ENCODE measurements at regions not wholly inside any gene's neighbourhood (a gene's known extent, or its start where the extent isn't known, plus 50 kb on each side); places are given as distances from the start of the nearest gene placed in this dataset.

DNA sequence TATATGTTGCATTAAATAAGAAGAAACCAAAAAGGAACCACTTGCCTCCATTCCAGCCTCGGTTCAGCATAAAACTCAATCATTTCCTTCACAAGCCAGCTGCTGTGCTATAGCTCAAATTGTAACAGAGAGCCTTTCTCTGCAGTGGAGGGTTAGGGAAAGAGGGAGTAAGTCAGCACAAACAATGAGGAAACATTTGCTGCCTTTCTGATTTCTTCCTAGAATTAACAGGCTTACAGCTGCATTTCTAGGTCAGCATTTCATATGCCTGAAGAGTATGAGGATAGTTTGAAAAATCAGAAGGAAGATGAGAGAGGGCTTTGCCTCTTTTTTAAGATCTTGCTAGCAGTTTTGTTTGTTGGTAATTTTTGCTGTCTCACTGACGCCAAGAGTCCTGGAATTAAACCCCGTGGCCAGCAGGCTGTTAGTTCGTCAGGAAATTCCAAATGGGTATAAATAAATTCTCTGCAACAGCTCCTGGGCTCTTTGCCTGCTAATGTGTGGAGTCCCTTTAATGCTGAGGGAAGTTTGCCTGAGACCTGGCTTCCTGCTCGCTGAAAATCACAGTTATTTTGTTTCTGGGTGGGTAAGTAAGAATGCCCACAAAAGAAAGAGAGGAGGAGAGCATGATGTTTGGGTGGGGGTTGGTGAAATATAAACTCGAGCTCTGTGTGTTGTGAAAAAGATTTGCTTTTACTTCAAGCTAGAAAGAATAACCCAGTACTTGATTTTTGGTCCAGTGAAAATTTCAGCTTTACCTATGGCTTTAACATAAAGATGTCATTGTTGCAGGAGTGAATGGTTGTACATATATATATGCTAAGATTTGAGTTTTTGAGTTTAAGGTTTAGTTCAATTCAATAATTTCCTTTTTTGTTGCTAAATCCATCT is 148.1 kb upstream of the DMRT1 start:
- DNase-seq (ENCODE audit: low read depth in 2 of 2), result no peak

DNA sequence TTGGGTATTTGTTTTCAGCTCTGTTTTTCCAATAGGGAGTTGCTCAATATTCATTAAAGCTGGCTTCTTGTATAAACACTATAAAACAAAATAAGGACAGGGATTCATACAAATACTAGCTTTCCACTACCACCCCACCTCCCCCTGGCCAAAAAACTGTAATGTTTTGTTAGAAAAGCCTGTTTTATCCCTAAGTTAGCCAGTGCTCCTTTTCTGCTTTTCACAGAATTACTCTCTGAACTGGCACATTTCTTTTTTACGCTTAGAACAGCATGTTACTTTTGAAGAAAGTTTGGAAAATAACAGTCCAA is 147.4 kb upstream of the DMRT1 start:
- DNase-seq (ENCODE audit: low read depth in 2 of 2), result no peak

GRCh38 chr9:694403-695154 is 146.9 kb upstream of the DMRT1 start:
- DNase-seq (ENCODE audit: low read depth in 2 of 2), result no peak

GRCh38 chr9:695252-695651 is 146.2 kb upstream of the DMRT1 start:
- DNase-seq (ENCODE audit: low read depth in 2 of 2), result no peak

DNA sequence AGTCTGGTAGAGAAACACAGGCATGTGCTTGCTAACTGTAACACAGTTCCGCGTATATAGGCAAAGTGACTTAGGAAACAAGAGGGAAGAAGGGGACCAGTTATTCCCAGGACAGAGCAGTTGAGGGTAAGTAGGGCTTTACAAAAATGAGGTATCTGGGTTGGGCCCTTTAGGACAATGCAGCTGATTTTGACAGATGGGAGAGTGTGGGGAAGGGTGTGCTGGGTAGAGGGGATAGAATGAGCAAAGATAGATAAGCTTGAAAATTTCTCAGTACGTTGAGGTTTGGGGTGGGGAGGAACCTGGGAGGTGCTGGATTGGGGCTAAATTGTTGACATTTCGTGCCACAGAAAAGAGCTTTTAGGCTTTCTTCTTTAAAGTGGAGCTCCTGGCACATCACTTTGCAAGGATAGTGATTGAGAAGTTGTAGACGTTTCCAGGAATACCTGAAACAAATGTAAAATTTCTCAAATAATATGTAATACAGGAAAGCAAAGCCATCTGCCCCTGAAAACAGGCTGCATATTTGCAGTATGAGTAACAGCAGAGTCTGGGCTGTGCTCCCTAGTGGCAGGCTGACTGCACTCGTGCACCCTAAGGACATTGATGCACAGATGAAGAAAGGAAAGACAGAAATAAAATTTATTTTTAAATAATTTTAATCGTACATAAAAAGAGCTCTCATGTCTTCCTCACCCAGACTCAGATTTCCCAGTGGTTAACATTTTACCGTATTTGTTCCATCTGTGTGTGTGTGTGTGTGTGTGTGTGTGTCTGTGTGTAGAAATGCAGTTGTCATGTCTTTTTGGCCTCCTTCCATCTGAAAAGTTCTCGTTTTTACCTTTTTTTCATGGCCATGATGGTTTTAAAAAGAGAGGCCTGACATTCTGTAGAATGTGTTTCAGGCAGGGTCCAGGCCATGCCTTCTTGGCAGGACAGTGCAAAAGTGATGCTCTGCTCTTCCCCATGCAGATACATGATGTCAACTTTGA is 144.9 kb upstream of the DMRT1 start:
- no peak for DNase-seq (ENCODE audit: low read depth in 2 of 2)

DNA sequence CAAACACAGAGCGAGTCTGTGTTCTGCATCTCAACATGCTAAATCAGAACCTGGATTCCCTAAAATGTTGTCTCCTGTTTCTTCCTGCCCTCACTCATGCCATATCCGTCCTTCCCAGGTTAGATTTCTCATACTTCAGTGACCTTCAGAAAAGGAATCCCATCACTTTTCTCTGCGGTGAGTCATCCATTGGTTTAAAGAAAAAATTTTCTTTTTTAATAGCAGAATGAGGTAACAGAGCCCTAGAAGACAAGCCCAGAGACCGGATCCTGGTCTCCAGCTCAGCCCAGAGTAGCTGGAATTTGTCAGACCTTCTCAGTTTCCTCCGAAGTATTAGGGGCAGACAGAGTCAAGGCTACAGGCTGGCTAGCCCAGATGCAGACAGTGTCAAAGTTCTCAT is 143.2 kb upstream of the DMRT1 start:
- DNase-seq (ENCODE audit: low read depth in 2 of 2), result no peak

DNA sequence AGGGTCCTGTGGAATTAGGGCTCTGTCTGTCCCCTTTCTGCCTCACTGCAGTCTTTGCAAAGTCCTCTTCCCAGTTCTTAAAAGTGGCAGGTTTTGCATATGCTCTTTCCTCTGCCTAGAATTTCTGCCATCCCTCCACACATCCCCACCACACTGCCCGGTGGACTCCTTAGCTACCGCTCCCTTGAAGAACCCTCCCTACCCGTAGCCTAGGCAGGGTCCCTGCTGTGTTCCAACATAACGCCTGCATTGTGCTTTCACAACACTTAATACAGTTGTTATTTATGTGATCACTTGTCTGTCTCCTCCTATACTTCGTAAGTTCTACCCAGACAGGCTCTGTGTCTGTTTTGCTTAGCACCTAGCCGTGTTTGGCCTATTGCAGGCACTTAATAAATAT is 142.5 kb upstream of the DMRT1 start:
- DNase-seq (ENCODE audit: low read depth in 2 of 2), result no peak

DNA sequence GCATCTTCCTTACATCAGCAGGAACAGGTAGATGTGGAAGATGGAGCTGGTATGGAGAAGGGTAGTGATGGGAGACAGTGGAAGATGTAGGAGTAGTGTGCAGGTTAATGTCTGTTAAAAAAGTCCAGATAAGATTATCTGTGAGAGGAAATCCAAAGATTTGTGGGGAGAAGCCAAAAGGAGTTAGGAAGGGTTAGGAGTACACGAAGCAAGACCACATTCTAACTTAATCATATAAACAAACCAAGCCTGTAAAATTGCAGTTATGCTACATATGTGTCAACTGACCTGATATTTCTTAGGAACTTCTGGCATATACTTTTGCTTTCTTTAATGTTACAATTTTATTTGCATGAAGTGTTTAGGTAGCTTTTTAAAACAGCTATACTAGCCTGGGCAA is 142.1 kb upstream of the DMRT1 start:
- DNase-seq (ENCODE audit: low read depth in 2 of 2), result no peak

DNA sequence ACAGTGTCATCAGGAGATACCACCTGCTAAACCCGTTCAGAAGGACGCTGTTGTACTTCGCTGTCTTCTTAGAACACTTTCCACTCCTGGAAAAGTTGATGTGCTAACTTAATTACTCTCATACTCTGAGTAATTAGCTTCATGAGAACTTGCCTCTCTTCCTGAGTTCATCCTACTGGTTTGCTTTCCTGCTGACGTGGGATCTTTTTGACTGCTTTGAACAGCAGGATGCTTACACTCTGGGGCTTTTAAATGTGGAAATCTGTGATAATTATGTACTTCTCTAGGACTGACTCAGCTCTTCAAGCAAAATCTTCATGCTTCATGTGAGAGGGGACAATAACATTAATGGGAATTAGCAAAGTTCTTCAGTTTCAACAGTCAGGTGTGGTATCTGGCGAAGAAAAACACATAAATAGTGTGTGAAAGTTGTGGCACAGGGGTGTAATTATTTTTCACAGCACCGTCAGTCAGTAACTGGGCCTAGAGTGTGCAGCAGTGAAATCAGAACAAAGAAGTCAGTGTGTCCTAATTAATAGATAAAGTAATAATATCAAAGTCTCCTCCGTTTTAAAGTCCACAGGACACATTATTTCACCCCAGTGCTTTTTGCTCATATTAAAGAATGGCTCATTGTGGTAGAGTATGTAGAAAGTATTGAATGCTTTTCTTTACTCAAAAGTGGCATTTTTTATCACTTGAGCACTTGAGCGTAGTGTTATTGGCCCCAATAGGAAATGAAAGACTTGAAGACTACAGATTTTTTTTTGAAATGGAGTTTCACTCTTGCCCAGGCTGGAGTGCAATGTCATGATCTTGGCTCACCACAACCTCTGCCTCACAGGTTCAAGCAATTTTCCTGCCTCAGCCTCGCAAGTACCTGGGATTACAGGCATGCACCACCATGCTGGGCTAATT is 140.9 kb upstream of the DMRT1 start:
- DNase-seq (ENCODE audit: low read depth in 2 of 2), result no peak

DNA sequence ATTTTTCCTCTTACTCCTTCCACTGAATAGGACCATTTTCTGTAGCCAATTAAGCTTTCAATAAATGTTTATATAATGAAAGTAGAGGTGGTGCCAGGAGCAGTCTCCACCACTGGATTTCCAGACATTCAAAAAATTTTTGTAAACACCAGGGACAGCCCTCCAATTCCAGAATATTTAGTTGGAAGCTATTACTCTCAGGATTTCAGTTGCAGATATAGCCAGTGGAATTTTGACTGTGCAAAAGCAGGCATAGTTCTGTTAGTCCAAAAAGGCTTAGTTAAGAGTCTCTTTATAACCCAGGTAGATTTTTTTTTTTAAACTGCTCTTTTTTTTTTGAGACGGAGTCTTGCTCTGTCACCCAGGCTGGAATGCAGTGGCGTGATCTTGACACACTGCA is 138.1 kb upstream of the DMRT1 start:
- no peak for DNase-seq (ENCODE audit: low read depth in 2 of 2)

- no peak for DNase-seq (ENCODE audit: low read depth in 2 of 2)
These were observed 135.4 kb upstream of the DMRT1 start for GRCh38 chr9:706073-706472.

DNA sequence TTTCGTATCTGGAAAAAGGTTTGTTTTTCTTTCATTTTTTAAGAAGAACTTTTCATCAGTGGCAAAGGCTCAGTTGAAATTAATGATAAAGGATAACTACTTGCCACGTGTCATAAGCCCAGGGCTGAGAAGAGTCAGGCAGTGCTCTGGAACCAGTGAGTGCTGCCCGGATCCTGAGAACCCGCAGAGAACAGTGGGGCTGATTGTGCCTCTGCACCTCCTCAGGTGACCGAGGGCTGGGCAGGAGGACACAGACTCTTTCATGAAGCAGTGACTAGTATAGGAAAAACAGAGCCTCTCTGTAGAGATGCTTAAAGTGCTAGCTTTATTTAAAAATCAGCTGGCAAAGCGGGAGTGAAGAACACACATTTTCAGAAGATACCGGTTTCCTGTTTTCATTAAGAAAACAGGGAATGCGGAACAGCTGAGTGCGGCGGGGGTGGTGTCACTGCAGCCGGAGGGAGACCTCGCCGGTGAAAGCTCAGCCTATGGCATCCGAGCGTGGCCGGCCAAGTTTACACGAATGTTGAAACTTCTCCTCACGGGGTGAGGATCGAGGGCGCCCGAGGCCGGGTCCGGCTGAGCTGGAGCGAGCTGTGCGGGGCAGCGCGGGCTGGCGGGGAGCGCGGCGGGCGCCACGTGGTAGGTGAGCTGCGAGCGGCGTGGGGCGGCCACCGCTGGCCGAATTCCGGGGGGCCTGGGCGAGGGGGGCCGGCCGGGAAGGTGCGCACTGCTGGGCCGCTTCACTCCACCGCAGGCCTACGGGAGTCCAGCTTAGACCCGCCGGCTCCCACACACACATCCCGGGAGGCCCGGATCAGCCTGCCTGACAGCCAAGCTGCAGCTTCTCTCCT is 134.7 kb upstream of the DMRT1 start:
- DNase-seq (ENCODE audit: low read depth in 2 of 2), result peak in 1 of 2 donors; percentile 14

- no peak for DNase-seq (ENCODE audit: low read depth in 2 of 2)
These were observed 133.3 kb upstream of the DMRT1 start for GRCh38 chr9:708182-708550.

- DNase-seq (ENCODE audit: low read depth in 2 of 2), result no peak
These were observed 132.7 kb upstream of the DMRT1 start for GRCh38 chr9:708551-709432.

GRCh38 chr9:710951-711745 is 130.3 kb upstream of the DMRT1 start:
- no peak for DNase-seq (ENCODE audit: low read depth in 2 of 2)

GRCh38 chr9:711761-712553 is 129.5 kb upstream of the DMRT1 start:
- no peak for DNase-seq (ENCODE audit: low read depth in 2 of 2)

DNA sequence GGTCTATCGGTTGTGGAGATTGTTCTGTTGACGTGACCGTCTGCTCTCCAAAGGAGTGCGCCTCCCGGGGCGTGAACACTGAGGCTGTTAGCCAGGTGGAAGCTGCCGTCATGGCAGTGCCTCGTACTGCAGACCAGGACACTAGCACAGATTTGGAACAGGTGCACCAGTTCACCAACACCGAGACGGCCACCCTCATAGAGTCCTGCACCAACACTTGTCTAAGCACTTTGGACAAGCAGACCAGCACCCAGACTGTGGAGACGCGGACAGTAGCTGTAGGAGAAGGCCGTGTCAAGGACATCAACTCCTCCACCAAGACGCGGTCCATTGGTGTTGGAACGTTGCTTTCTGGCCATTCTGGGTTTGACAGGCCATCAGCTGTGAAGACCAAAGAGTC is 128.9 kb upstream of the DMRT1 start:
- DNase-seq (ENCODE audit: low read depth in 2 of 2), result no peak

Measured in stimulated activated CD8-positive, alpha-beta memory T cell treated with anti-CD3 and anti-CD28 coated beads, Interleukin-15, amount 100 ng/mL, for 48 hours (primary cell).